Loucy (cell line): ENCODE measurements at regions not wholly inside any gene's neighbourhood (a gene's known extent, or its start where the extent isn't known, plus 50 kb on each side); places are given as distances from the start of the nearest gene placed in this dataset.

Source experiments
- CTCF ChIP-seq: fragments of 200-600 bp; sonication (generic); conservative IDR thresholded peaks from 2 replicates; pipeline ENCODE4 v1.5.1; 2014; ENCODE audit warnings: mild to moderate bottlenecking, antibody characterized with exemption, low read length
- EZH2phosphoT487 ChIP-seq: fragments of 200-600 bp; IDR thresholded peaks from 2 replicates; pipeline ENCODE4 v1.6.1; 2018; ENCODE audit warnings: antibody characterized with exemption, mild to moderate bottlenecking, moderate library complexity, borderline replicate concordance

DNA sequence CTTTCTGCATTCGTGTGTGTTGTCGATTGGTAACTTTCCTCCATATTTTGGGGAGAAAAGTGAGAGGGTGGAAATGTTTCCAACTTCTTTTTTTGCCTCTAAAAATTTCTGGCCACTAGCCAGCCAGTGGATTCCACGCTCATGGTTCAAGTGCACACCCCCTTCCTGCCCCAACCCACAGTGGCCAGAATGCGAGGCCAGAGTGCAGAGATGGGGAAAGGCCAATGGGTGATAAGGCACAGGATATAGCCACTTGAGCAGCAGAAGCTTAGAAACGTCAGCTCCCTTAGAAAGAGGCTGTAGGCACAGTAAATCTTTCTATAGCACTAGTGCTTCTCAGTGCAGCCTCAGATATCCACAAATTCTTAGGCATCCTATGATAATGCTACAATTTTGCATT, 75.8 kb upstream of the ADRB2 start:
- no peak for TF ChIP-seq EZH2phosphoT487
- TF ChIP-seq CTCF, result no peak
